HCT116 (cell line): ENCODE measurements at regions not wholly inside any gene's neighbourhood (a gene's known extent, or its start where the extent isn't known, plus 50 kb on each side); places are given as distances from the start of the nearest gene placed in this dataset.

Experiments
- ATF3 ChIP-seq: IDR thresholded peaks from 2 replicates; pipeline ENCODE4 v1.6.1; 2012
- CBX3 ChIP-seq: IDR thresholded peaks from 2 replicates; pipeline ENCODE4 v1.6.1; 2012; ENCODE audit warnings: low read depth
- CTCF ChIP-seq, 3 experiments: fragments of 200-600 bp in 1 of 3; sonication (generic) in 1 of 3; IDR thresholded peaks in 2 of 3; conservative IDR thresholded peaks in 1 of 3; 2 replicates each; pipeline ENCODE4 v1.5.1; 2012 to 2017; ENCODE audit warnings: low read depth in 2 of 3, low read length in 2 of 3, antibody characterized with exemption in 1 of 3, borderline replicate concordance in 1 of 3, control low read depth in 1 of 3, mild to moderate bottlenecking in 1 of 3, mixed read lengths in 1 of 3, mixed run types in 1 of 3, moderate library complexity in 1 of 3; ENCODE audit not compliant: insufficient read depth in 1 of 3
- EGR1 ChIP-seq: IDR thresholded peaks from 2 replicates; pipeline ENCODE4 v1.6.1; 2012; ENCODE audit warnings: low read depth
- EZH2 ChIP-seq: fragments of 200-600 bp; sonication (generic); IDR thresholded peaks from 2 replicates; pipeline ENCODE4 v1.6.1; 2017; ENCODE audit warnings: antibody characterized with exemption, mixed run types
- FOSL1 ChIP-seq: IDR thresholded peaks from 2 replicates; pipeline ENCODE4 v1.6.1; 2012; ENCODE audit warnings: low read depth
- RAD21 ChIP-seq: IDR thresholded peaks from 2 replicates; pipeline ENCODE4 v1.6.1; 2012; ENCODE audit warnings: low read depth, mild to moderate bottlenecking
- REST ChIP-seq: IDR thresholded peaks from 2 replicates; pipeline ENCODE4 v1.6.1; 2012; ENCODE audit warnings: low read depth
- YY1 ChIP-seq: IDR thresholded peaks from 2 replicates; pipeline ENCODE4 v1.6.1; 2011; ENCODE audit warnings: low read length, low read depth, moderate library complexity, mild to moderate bottlenecking; ENCODE audit not compliant: insufficient replicate concordance; ENCODE audit errors: extremely low read depth

GRCh38 chr2:41027095-41027494 is 575.2 kb upstream of the SLC8A1 start:
- no peak for TF ChIP-seq CTCF (IDR thresholded peaks at IDR 0.05 in 2 of 3, conservative IDR thresholded peaks at IDR 0.05 in 1 of 3; ENCODE audit: borderline replicate concordance in 1 of 3, insufficient read depth in 1 of 3, low read depth in 2 of 3, low read length in 2 of 3)
- TF ChIP-seq YY1, result no peak
- TF ChIP-seq EZH2, result no peak
- no peak for TF ChIP-seq CBX3
- no peak for TF ChIP-seq EGR1
- TF ChIP-seq RAD21, result no peak
- TF ChIP-seq REST, result no peak
- no peak for TF ChIP-seq ATF3
- no peak for TF ChIP-seq FOSL1
